NCI-H526 treated with DMSO at 0.1 percent for 48 hours (cell line): ENCODE measurements at regions not wholly inside any gene's neighbourhood (a gene's known extent, or its start where the extent isn't known, plus 50 kb on each side); places are given as distances from the start of the nearest gene placed in this dataset.
"Not testable (repeated sequence)": the region's sequence is repeated elsewhere in the genome, so short reads cannot be mapped to it uniquely, and the experiment has no call there.

Experiments
- DNase-seq: peaks from one replicate; lab custom pipeline; 2025; lab: John Stamatoyannopoulos, UW

DNA sequence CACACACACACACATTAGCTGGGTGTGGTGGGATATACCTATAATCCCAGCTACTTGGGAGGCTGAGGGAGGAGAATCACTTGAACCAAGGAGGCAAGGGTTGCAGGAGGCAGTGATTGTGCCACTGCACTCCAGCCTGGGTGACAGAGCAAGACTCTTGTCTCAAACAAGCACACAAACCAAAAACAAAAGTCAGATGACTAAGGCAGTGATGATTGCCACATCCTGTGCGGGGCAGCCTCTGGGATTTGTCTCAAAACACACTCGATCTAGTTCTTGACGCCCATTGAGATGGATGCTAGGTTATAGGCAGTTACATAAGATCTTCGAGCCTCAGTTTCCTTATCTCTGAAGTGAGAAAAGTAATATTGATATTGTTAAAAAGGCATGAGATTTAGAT is 57.8 kb upstream of the NBPF8 start:
- DNase-seq: not testable (repeated sequence)

DNA sequence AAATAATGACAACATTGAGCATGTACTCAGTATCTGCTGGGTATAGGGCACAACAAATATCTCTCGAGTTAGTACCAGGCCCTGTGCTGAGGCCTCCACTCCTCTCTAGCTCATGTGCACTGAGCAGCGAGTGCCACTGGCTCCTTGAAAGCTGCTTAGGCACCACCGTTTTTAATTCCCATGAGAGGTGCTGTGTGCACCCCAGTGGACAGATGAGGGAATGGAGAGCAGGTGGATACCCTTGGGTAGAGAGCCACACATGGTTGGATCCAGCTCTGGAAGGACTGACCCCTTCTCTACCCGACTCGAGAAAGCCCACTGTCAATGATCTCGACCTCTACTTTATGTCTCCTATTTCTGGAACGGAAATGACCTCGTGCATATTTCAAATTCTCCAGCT is 58.7 kb upstream of the NBPF8 start:
- DNase-seq: not testable (repeated sequence)

DNA sequence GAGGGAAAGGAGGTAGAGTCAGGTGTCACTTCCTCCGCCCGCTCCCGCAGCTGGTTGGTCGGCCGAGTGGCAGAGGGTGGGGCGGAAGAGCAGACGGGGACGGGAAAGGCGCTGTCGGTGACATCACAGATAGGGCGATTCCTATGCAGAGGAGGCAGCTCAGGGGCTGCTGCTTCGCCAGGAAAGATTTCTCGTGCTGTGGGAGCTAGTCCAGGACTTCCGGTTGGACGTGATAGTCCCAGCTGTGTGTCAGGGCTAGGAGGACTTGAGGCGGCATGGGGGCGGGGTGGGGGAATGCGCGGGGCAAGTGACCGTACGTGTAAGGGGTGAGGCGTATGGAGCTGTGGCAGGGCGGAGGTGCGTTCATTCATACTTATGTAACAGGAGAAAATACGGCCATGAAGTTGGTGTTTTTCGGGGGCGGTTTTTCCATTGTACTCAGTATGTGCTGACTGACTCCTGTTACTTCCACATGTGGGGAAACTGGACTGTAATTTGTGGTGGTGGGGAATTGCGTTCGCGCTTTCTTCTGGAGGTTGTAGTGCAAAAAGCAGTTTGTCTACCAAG is 60.1 kb upstream of the NBPF8 start:
- peak; percentile 59 for DNase-seq

DNA sequence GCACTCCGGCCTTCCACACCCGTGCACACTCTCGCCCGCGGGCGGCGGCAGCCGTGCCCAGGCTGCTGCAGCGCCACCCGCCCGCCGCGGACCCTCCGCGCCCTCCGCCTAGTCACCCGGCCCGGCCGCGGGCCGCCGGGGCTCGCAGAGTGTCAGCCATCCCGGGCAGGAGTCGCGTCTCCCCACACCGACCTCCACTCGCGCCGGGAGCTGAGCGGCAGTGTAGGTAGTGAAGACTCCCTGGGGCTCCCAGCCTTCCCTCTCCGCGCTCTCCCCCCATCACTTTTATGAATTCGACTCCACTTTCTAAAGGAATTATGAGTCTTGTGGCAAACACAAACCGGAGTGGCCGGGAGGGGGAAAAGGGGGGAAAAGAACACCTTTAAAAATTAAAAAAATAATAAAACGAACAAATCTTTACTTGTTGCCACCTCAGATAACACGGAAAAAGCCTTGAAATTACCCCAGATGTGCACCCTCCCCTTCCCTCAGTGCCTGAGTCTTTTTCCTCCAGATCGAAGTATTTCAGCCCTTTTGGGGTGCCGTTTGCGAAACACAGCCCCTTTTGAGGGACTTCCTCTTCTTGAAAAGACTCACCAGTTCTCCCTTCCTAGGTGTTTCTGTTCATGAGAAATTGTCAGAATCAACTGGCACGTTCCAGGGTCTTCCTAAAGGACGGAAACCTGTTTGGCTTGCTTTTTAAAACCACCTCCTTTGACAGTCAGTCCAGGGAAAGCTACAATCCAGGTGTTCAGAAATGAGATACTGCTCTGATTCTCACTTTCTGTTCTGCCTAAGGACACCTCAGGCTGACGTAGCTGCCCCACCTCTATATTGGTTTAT is 72.4 kb upstream of the NBPF8 start:
- not testable (repeated sequence) for DNase-seq

DNA sequence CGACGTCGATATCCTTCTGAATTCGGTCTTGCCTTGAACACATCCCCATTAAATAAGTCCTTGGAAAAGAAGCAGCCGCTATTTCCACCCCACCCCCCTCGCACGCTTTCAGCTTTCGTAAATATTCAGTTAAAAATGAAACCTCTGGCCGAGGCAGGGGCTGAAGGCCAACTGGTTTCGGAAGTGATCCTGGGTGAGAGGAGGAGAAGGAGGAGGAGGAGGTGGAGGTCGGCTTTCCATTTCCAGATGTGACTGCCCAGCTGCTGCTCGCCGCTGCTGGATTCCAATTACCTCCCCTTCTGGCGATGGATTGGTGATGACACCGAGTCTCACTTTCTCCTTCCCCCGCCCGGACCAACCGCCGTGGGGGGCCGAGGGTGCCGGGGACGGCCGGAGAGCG is 73.1 kb upstream of the NBPF8 start:
- not testable (repeated sequence) for DNase-seq

DNA sequence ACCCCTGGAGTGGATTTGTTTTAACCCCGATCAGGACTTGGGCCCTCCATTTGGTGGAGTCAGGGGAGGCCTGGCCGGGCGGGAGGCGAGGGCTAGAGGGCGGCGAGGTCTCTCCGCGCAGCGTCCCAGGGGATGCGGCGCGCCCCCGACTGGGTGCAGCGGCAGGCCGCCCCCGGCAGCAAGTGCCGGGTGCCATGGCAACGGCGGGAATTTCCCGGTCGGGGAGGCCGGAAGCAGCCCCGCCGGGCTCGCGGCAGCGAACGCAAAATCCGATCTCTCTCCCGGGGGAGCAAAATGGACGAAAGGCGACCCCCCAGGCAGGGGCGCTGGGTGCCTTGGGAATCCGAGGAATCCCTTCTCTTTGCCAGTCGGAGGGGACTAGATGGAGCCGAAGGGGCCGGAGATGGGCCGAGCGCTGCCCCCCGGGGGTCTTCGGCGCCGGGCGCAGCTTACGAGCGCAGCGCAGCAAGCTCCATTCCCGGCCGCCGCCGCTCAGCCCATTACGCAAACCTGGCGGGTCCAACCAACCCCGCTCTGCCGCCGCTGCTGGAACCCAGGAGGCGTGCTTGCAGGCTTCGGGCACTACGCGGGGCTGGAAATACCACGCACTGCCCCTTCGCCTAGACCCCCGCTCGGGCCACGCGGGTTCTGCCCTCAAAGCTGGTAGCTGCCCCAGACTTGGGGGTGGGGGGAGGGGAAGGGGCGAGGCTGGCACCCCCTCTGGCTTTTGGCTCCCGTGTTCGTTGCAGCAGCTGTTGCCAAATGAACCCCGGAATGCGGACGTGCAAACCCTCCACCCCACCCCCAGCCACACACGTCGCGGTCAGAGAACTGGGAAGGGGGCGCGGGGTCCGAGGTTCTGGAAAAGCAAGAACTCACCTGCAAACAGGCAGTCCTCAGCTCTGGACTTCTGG is 73.7 kb upstream of the NBPF8 start:
- DNase-seq: not testable (repeated sequence)

DNA sequence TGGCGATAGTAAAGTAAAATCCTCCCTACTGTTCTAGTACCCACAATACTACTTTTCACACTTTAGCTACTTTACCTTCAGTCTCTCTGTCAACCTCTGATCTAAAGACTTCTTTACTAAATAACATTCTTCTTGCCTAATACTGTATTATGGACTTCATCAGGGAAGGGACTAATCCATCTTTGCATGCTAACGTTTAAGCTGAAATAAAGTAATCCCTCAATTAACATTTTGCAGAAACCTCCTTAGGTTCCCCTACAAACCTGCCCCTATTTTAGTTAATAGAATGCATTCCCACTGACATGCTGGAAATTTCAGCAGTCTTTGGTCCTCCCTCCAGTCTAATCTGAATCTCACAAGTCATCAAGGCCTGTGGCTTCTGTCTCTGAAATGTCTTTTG is 99.1 kb upstream of the NBPF8 start:
- not testable (repeated sequence) for DNase-seq

DNA sequence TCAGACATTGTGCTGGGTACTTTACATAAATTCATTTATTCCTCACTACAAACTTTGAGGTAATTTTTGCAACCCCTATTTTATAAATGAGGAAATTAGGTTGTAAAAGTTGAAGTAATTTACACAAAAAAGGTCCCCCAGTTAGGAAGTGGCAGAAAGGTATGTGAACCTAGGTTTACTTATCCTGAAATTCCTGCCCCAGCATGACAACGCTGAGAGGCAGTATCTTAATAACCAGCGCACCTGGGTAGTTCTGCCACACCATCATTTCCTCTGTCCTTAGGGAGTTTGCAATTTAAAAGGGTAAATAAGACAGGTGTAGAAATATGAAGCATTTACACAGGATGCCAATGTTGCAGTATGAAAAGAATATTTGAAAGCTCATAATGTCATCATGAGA is 102.9 kb upstream of the NBPF8 start:
- DNase-seq: not testable (repeated sequence)

DNA sequence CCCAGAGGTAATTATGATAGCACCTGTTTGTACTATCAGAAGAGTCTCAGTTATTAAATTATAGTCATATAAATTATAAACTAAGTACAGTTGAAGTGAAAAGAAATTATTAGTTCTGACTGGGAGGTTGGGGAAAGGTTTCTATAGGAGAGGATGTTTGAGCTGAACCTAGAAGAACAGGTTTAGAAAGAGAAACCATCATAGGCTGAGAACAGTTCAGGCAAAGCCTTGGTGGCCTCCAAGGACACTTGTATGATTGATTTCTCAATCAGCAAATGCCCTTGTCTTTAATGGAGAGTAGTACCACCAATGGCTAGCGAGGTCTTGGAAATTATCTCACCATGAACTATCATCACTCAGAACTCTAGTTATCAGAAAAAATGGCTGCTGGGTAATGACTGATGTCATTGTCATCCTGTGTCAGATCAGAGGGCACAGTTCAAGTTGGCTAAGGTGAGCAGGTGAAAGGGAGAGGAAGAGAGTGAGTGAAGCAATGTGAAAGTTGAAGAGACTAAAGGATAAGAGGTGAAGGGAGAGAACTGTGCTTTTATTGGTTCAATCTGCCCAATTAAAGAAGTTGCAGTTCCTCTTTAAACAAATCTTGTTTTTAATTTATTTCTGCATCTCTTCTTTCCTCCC is 105.8 kb upstream of the NBPF8 start:
- DNase-seq: not testable (repeated sequence)

DNA sequence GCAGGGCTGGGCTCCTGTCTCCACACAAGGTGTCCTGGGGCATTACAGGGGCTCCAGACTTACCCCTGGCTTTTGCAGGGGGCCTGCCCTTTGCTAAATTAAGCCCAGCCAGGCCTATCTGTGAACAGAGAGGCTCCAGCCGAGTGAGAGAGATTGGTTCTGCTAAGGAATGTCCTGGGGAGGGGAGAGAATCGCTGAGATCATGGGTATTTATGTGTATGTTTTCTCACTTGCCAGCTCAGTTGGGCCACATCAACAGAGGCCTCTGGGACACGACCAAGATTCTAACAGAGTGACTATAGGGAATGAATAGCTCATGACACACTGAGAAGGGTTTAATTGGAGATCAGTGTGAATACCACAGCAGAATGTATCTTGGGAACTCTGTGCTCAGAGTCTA is 109.8 kb upstream of the NBPF8 start:
- DNase-seq: not testable (repeated sequence)

DNA sequence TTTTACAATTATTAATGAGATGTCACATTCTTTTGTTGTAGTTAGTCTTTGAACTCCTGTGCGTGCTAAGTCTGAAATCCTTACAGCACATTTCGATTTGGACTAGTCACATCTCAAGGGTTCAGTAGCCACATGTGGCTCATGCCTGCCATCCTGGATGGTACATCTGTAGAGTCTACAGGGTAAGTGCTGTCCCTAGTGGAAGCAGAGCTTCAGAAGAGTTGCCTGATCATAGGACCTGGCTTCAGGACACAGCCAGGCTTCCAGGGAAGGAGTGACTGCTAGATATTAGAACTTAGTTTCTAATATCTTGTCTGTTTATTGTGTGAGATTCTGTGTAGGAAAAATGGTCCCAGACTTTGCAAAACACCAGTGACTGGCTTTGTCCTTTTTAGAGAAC is 110.5 kb upstream of the NBPF8 start:
- DNase-seq: not testable (repeated sequence)

DNA sequence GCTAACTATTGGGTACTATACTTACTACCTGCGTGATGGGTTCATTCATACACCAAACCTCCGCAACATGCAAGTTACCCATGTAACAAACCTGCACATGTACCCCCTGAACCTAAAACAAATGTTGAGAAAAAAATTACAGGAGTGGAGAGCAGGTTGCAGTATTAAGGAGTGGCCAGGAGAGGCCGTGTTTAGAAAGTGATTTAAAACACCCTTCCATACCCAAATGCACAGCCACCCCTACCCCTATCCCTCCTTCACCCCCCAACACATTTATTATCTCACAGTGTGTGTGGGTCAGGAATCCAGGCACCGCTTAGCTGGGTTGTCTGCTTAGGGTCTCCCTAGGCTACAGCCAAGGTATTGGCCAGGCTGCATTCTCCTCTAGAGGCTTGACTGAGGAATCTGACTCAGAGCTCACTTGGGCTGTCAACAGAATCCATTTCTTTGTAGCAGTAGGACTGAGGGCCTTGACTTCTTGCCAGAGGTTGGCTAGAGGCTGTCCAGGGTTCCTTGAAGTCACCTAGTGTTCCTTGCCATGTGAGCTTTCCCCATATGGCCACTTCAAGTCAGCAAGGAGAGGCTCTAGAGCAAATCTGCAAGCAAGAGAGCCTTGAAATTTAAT is 115.3 kb upstream of the NBPF8 start:
- not testable (repeated sequence) for DNase-seq

DNA sequence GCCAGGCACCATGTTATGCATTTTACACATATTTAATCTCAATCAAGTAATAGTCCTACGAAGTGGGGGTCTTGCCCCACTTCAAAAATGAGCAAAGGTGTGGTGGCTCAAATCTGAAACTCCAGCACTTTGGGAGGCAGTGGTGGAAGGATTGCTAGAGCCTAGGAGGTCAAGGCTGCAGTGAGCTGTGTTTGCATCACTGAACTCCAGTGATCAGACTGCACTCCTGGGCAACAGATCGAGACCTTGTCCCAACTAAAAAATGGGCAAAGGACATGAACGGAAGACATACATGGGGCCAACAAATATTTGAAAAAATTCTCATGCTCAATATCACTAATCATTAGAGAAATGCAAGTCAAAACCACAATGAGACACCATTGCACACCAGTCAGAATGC is 116.3 kb upstream of the NBPF8 start:
- not testable (repeated sequence) for DNase-seq

DNA sequence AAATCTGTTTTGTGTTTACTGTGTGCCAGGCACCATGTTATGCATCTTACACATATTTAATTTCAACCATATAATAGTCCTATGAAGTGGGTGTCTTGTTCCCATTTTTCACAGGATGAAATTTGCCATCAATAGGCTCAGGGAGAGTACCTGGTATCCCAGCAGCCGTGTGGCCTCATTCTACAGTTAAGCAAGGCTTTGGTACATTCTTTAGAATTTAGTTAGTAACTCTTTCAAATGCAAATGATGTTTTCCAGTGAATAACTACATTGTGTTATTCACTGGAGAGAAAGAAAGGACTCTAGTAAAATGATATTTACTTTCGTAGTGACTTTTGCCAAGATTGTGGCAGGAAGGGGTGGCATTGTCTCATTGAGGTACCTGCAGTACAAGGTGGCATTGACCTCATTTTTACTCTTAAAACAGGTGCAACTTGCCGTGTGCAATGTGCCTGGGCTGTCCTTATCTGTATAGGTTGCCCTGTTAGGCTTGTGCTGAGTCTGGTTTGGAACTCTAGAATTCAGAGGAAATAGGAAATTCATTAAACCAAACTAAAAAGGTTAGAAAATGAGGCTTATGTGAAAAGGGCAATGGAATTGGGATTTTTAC is 117.4 kb upstream of the NBPF8 start:
- not testable (repeated sequence) for DNase-seq

DNA sequence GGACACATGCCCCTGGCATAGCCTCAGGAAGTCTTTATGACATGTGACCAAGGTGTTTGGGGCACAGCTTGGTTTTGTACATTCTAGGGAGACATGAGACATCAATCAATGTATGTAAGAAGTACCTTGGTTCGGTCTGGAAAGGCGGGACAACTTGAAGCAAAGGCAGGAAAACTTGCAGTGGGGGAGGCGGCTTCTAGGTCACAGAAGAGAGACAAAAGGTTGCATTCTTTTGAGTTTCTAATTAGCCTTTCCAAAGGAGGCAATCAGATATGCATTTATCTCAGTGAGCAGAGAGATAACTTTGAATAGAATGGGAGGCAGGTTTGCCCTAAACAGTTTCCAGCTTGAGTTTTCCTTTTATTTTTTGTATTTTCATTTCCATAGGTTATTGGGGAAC is 113.8 kb upstream of the SEC22B start:
- not testable (repeated sequence) for DNase-seq

DNA sequence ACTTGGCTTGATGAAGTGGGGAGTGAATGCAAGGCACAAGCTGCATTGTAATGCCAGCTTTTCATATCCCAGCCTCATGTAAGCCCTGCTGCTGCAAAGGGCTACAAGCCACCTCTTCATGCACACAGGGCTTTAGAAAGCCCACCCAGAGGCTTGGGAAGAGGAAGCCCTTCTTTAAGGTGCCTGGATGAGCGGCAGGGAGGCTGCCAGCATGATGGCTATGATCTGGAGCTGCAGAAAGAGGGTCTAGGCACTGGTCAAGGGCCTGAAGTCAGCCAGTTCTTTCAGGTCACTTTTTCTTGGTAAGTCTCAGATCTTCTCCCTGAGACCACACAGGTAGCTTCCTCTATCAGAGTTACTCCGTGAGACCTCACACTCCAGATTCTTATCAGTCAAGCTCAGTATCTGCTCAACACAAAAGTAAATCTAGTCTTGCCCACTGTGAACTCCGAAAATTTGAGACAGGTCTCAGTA is 113.3 kb upstream of the SEC22B start:
- DNase-seq: not testable (repeated sequence)

DNA sequence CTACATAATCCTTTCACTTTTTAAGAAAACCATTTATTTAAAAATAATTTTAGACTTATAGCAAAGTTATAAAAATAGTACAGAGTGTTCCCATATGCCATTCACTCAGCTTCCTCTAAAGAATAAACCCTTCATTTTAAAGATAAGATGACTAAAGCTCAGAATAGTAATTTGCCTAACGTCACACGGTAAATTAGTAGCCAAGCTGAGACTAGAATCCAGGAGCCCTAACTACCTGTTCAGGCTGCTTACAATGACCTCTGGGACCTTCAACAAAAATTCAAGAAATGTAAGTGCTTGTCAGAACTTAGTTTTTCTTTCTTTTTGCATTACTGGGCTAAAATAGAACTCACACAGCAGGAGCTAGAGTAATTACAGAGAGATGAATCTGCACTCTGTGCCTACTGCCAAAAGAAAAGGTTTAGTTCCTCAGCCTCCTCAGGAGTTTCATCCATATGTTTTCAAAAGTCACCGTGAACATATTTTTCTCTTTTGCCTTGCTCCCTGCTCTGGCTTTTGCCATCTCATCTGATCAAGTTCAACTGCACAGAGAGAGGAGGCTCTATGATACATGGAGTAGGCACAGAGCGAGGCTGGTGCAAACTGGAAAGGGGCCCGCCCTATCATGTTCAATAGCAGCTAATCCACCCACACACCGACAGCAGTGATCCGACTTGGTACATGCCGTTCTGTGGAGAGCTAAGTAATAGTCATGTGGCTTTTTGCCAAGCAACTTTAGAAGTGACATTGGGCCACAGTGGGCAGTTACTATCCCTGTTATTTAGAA is 112.7 kb upstream of the SEC22B start:
- not testable (repeated sequence) for DNase-seq

DNA sequence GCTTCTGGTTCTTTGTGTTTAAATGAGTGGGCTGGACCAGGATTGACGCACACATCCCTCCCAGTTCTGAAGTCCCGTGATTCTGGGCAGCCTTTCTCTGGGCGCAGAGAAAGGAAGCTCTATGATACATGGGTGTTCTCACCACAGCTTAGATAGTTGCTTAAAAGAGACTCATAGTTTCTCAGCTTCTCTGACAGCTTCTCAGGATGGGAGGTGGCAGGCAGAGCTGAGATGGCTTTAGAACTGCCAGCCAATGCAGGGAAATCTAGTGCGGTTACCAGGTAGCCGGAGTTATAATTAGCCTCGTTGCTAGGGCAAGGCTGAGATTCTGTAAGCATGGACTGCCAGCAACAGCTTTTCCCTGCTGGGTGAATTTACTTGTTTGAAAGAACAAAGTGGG is 111.8 kb upstream of the SEC22B start:
- DNase-seq: not testable (repeated sequence)

DNA sequence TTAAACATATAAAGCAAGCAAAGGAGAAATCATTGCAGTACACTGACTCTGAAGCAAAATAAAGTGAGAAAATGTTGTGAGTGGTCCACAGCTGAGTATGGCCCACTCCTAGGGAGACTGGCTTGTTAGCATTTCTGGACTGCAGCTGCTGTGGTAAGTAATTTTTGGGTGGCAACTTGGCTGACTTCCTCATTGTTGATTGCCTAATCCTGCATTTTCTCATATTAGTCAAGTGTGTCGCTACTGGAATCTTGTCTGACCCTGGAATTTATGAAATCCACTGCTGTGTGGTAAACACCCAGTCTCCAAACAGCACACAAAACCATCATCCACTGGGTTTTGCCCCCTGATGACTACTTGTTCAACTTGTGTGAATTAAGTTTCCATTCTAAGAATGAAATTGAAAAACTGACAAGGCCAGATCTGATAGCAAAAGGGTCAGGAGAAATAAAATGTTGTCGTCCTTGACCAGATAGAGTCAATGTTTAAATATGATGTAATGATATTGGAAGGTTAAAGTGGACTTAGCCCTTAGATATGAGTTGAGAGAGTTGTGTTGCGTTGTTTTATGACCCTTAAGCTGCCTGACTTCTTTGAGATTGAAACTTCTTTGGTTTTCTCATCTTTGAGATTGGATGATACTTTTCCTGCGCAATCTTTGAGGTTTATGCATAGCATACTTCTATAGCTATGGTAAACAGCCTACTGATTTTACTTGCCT is 106.6 kb upstream of the SEC22B start:
- DNase-seq: not testable (repeated sequence)

DNA sequence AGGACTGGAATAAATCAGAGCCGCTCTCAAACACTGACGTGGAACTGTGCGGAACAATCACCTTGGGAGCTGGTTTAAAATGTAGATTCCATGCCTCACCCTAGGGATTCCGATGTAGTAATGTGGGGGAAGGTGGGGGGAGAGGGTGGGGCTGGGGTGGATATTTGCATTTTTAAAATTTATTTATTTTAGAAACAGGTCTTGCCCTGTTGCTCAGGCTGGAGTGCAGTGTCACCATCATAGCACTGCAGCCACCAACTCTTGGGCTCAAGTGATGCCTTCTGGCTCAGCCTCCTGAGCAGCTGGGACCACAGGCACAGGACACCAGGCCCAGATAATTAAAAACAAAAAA is 101.9 kb upstream of the SEC22B start:
- not testable (repeated sequence) for DNase-seq
